ENCODE measurements at regions not wholly inside any gene's neighbourhood (a gene's known extent, or its start where the extent isn't known, plus 50 kb on each side); places are given as distances from the start of the nearest gene placed in this dataset.

GRCh38 chr7:142320883-142321282 lies 63.0 kb upstream of the PRSS58 start:
- Mint-ChIP-seq H3K27me3 (ENCODE audit: unreplicated experiment) (peaks cover 10% of the 10 kb centered on the region), H3K4me3 (ENCODE audit: unreplicated experiment) (no peak overlapping the region), H3K9me3 (ENCODE audit: unreplicated experiment) (no peaks in the 10 kb centered on the region), H3K36me3 (ENCODE audit: low read depth, unreplicated experiment) (no peaks in the 10 kb centered on the region), H3K4me1 (ENCODE audit: unreplicated experiment) (peaks cover 13% of the 10 kb centered on the region), H3K27ac (ENCODE audit: unreplicated experiment) (no peak overlapping the region)
- no peak for DNase-seq (ENCODE audit: low spot score)
- no peak for TF ChIP-seq CTCF (IDR thresholded peaks at IDR 0.05; ENCODE audit: unreplicated experiment)

- DNase-seq (ENCODE audit: low spot score) = peak; percentile 35
- Mint-ChIP-seq H3K27ac (ENCODE audit: unreplicated experiment) (no peak overlapping the region), H3K4me3 (ENCODE audit: unreplicated experiment) (peak overlapping the region; percentile 23), H3K9me3 (ENCODE audit: unreplicated experiment) (no peaks in the 10 kb centered on the region), H3K27me3 (ENCODE audit: unreplicated experiment) (peaks cover 8% of the 10 kb centered on the region), H3K4me1 (ENCODE audit: unreplicated experiment) (peaks cover 13% of the 10 kb centered on the region), H3K36me3 (ENCODE audit: low read depth, unreplicated experiment) (no peaks in the 10 kb centered on the region)
- TF ChIP-seq CTCF (IDR thresholded peaks at IDR 0.05; ENCODE audit: unreplicated experiment) = peak; percentile 30
Measured at GRCh38 chr7:142319970-142320369, 62.1 kb upstream of the PRSS58 start.

GRCh38 chr7:142314281-142314680 lies 56.4 kb upstream of the PRSS58 start:
- Mint-ChIP-seq H3K9me3 (ENCODE audit: unreplicated experiment) (no peaks in the 10 kb centered on the region), H3K36me3 (ENCODE audit: low read depth, unreplicated experiment) (no peaks in the 10 kb centered on the region), H3K27me3 (ENCODE audit: unreplicated experiment) (peaks cover 2% of the 10 kb centered on the region), H3K27ac (ENCODE audit: unreplicated experiment) (no peak overlapping the region), H3K4me3 (ENCODE audit: unreplicated experiment) (no peak overlapping the region), H3K4me1 (ENCODE audit: unreplicated experiment) (no peaks in the 10 kb centered on the region)
- no peak for DNase-seq (ENCODE audit: low spot score)
- no peak for TF ChIP-seq CTCF (IDR thresholded peaks at IDR 0.05; ENCODE audit: unreplicated experiment)

GRCh38 chr7:142313528-142313927 lies 55.7 kb upstream of the PRSS58 start:
- H3K27ac Mint-ChIP-seq (ENCODE audit: unreplicated experiment) = no peak overlapping the region
- H3K27me3 Mint-ChIP-seq (ENCODE audit: unreplicated experiment) = peaks cover 2% of the 10 kb centered on the region
- H3K9me3 Mint-ChIP-seq (ENCODE audit: unreplicated experiment) = no peaks in the 10 kb centered on the region
- TF ChIP-seq CTCF (IDR thresholded peaks at IDR 0.05; ENCODE audit: unreplicated experiment) = no peak
- no peaks in the 10 kb centered on the region for H3K36me3 Mint-ChIP-seq (ENCODE audit: low read depth, unreplicated experiment)
- H3K4me1 Mint-ChIP-seq (ENCODE audit: unreplicated experiment) = no peaks in the 10 kb centered on the region
- H3K4me3 Mint-ChIP-seq (ENCODE audit: unreplicated experiment) = no peak overlapping the region
- no peak for DNase-seq (ENCODE audit: low spot score)

GRCh38 chr7:142311876-142312275 lies 54.0 kb upstream of the PRSS58 start:
- Mint-ChIP-seq H3K27me3 (ENCODE audit: unreplicated experiment) (peaks cover 4% of the 10 kb centered on the region), H3K27ac (ENCODE audit: unreplicated experiment) (no peak overlapping the region), H3K4me3 (ENCODE audit: unreplicated experiment) (no peak overlapping the region), H3K4me1 (ENCODE audit: unreplicated experiment) (no peaks in the 10 kb centered on the region), H3K36me3 (ENCODE audit: low read depth, unreplicated experiment) (no peaks in the 10 kb centered on the region), H3K9me3 (ENCODE audit: unreplicated experiment) (no peaks in the 10 kb centered on the region)
- TF ChIP-seq CTCF (IDR thresholded peaks at IDR 0.05; ENCODE audit: unreplicated experiment) = no peak
- DNase-seq (ENCODE audit: low spot score) = no peak

Measured in endothelial cell (in vitro differentiated cells).